ENCODE measurements at regions not wholly inside any gene's neighbourhood (a gene's known extent, or its start where the extent isn't known, plus 50 kb on each side); places are given as distances from the start of the nearest gene placed in this dataset.
A peak's percentile ranks its signal among the peaks of the same experiment; 100 is the strongest.
"Not testable (repeated sequence)": the region's sequence is repeated elsewhere in the genome, so short reads cannot be mapped to it uniquely, and the experiment has no call there.

DNA sequence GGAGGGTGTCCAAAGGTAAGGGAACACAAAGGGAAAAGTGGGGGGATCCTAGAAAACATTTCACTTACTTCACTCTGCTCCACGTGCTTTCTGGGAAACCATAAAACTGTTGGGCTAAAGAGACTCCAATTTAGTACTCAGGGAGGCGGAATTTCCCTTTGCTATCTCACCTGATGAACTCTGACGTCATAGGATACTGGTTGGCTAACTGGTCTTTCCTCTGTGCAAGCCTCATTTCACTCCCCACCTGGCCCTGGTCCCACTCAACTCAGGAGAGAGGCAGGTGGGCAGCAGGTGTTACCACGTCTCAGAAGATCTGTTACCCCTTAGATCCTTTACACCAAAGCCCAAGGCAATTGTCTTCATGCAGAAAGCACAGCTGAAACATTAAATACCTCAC, 51.8 kb upstream of the PMAIP1 start:
- DNase-seq = no peak

DNA sequence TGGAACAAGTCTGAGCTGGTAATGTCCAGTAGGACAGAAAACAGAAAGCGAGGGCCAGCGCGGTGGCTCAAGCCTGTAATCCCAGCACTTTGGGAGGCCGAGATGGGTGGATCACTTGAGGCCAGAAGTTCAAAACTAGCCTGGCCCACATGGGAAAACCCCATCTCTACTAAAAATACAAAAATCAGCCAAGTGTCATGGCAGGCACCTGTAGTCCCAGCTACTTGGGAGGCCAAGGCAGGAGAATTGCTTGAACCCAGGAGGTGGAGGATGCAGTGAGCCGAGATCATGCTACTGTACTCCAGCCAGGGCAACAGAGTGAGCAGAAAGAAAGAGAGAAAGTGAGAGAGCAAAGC, 52.3 kb upstream of the PMAIP1 start:
- not testable (repeated sequence) for DNase-seq

DNA sequence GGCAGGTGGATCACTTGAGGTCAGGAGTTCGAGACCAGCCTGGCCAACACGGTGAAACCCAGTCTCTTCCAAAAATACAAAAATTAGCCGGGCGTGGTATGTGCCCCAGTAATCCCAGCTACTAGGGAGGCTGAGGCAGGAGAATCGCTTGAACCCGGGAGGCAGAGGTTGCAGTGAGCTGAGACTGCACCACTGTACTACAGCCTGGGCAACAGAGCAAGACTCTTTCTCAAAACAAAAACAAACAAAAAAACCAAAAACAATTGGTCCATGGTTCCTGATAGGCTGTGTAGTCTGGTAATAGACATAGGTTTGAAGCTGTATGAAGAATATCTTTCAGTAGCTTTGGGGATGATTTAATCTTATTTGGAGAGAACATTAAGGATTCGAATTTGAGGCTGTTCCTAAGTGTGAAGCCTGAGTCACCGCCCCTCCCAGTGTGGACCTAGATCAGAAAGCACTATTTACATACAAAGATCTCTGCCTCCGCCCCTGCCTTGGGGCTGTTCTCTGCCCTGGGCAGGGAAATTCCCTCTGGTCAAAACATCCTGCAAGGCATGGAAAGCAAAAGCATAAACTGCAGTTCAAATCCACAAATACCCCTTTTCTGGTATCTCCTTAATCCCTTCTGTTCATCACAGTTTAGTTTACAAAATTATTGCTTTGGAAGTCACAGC, 52.8 kb upstream of the PMAIP1 start:
- DNase-seq = no peak

DNA sequence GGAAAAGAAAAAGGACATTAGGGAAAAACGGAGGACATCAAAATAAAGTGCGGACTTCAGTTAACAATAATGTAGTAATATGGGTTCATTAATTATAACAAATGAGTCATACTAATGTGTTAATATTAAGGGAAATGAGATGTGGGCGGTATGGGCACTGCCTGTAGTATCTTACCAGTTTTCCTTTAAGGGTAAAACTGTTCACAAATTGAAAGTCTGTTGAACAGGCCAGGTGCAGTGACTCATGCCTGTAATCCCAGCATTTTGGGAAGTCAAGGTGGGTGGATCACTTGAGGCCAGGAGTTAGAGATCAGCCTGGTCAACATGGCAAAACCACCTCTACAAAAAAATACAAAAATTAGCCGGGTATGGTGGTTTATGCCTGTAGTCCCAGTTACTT, 56.8 kb upstream of the PMAIP1 start:
- DNase-seq = no peak

DNA sequence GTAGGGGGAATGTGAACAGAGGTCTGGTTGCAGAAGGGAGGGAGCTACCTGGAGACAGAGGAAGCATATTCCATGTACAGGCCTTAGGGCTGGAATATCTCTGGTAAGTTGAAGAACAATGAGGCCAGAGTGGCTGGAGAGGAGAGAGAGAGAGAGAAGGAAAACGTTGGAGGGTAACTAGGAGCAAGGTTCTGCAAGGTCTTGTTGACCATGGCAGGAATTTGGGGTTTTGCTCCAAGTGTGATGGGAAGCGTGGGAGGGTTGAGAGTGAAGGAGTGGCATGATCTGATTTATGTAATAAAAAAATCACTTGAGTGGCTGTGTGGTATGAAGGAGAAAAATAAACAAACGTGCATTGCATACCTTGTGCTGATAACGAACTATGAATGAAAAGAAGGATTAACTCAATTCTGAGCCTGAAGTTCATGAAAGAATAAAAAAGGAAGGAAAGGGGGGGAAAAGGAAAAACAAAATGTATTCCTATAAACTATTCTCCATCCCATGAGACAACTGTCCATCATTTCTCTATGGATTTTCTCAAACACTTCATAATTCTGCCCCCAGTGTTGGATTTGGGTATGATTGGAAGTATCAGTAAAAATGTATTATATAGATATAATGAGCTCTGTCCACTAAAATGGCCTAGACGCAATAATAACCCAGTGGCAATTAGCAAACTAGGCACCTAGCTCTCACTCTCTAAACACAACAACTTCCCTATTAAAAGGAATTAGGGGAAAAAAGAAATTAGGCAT, 59.7 kb upstream of the PMAIP1 start:
- DNase-seq = no peak

DNA sequence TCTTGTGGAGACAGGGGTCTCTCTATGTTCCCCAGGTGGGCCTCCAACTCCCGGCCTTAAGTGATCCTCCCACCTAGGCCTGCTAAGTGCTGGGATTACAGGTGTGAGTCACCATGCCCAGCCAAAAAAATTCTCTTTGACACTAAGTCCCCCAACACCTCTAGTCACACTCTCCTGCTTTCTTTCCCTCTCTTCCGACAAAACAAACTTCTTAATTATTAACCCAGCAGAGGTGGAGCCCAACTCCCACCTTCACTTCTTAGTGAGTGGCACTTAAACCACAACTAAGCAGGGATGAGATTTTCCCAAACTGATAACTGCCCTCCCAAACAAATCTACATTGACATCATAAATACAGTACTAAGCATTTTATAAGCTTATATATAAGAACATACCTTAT, 60.5 kb upstream of the PMAIP1 start:
- no peak for DNase-seq

DNA sequence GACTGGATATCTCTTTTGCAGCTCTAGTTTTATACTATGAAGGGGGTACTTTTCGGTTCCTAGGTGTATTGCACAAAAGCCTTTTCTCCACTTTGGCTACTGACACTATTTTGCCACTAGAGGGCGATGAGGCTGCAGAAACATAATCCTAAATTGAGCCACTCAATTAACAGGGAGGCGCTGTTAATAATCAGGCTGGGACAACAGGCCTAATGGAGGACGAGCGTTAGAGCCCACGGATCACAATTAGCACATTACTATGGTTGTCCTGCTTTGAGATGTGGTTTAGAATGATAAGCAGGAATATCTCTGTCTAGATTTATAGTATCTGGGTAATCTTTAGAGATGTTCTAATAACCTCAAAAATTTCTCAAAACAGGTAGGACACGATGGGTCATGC, 62.2 kb upstream of the PMAIP1 start:
- peak; percentile 66 for DNase-seq

GRCh38 chr18:59835605-59836379, 64.0 kb upstream of the PMAIP1 start:
- no peak for DNase-seq

DNA sequence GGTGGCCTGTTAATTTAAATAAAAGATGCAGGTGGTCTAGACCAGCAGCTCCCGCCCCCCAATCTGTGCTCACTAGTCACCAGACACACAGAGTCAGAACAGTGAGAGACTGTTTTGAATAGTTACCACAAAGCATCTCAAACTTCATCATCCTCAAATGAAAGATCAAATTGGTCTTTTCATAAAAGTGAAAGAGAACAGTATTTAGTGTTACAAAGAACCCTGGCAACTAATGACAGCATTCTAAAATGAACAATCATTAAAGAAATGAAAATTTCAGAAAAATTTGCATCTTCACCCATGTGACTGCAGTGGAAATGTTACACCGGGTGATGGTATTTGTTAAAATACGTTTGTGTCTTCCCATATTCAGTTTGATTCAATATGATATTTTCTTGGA, 65.5 kb upstream of the PMAIP1 start:
- DNase-seq = no peak

DNA sequence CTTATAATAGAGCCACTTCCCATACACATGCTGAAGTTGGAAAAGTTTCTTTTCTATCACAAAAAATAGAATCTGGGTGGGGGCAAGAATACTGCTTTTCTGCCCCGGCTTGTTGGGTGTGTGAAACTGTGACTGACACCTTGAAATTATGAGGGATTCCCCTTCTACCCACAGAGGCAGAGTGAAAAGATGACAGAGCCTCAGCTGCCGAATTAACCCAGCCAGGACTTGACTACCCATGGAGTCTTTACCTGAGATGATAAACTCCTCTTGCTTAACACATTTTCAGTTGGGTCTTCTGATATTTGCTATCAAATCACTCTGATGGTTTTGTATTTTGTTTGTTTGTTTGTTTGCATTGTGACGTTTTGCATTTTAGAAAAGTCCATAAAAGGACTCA, 66.0 kb upstream of the PMAIP1 start:
- no peak for DNase-seq

DNA sequence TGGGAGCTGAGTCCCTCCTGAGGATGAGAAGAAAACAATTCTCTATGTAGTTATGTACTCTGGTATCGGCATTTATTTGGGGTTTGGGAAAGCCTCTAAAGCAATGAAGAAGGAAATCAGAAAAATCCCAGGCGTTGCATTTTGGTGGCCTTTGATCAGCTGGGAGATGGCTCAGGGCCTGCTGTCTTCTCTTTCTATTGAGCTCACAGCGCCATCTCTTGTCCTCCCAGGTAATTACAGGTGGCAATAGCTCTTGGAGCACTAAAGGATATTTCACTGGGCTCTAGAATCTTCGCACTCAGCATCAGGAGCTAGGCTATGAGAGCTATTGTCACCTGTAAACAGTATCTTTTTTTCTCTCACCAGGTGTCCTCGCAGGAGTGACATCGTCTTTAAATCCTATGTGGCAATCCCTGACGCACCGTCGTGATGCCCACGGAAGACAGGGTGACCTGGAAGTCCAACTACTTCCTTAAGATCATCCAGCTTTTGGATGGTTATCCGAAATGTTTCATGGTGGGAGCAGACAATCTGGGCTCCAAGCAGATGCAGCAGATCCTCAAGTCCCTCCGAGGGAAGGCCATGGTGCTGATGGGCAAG, 76.1 kb upstream of the PMAIP1 start:
- DNase-seq = no peak

GRCh38 chr18:59822612-59823550, 76.9 kb upstream of the PMAIP1 start:
- DNase-seq = no peak

GRCh38 chr18:59821983-59822382, 77.8 kb upstream of the PMAIP1 start:
- no peak for DNase-seq

DNA sequence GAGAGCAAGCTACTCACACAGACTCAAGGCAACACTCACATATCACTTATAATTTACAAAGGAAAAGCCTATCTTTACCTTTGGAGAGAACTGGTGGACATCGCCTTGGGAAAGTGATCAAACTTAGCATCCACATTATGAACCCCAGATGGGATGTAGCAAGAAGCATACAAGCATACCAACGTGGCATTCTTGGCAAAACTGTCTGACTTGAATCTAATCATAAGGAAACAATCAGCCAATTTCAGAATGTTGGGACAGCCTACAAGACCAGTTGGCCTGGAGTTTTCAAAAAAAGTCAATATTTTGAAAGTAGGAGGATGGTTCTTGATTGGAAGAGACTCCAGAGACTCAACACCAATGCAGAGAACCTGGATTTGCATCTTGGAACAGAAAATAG, 79.1 kb upstream of the PMAIP1 start:
- DNase-seq = no peak

GRCh38 chr18:59818769-59819168, 81.0 kb upstream of the PMAIP1 start:
- no peak for DNase-seq

- DNase-seq = no peak
Observed at GRCh38 chr18:59814891-59815290, 84.9 kb upstream of the PMAIP1 start.

DNA sequence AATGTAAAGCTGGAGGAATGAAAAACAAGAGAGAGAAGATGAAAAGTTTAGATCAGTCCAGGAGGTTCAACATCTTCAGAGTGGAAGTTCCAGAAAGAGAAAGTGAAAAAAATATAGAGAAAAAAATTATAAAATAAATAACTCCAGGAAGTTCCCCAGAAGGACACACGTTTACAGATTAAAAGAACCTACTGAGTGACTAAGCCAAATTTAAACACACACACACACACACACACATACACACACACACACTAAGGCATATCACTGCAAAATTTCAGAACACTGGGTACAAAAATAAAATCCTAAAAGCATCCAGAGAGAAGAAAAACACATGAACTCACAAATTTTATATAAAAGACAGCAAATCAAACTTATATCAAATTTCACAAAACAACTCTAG, 85.9 kb upstream of the PMAIP1 start:
- no peak for DNase-seq

GRCh38 chr18:59810735-59811520, 88.9 kb upstream of the PMAIP1 start:
- no peak for DNase-seq

GRCh38 chr18:59810183-59810582, 89.6 kb upstream of the PMAIP1 start:
- no peak for DNase-seq

- DNase-seq = no peak
Observed at GRCh38 chr18:59802031-59802430, 97.8 kb upstream of the PMAIP1 start.

DNA sequence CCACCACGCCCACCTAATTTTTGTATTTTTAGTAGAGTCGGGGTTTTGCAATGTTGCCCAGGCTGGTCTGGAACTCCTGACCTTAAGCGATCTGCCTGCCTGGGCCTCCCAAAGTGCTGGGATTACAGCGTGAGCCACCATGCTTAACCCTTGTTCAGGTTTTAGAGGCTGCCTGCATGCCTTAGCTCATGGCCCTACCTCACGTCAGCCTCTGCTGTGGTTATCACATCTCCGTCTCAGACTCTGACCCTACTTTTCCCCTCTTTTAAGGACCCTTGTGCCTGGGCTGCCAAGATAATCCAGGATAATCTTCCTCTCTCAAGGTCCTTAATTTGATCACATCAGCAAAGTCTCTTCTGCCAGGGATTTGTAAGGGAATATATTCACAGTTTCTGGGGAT, 98.2 kb upstream of the PMAIP1 start:
- no peak for DNase-seq

DNA sequence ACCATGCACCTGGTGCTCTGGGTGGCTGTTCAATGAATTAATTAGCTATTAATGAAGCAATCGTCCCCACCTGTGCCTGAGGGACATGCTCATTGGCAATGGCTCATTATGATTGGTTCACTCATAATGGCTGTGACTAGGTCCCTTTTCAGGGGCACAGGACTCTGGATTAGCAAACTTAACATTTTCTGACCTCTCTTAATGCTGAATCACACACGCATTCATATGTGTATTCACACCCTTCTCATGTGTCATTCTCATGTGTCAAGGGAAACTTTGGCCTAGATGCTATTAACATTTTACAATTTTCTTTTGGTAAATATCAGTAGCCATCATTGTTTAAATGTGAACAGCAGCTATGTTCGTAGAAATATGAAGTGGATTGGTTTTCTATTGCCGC, 98.9 kb upstream of the PMAIP1 start:
- no peak for DNase-seq

Measured in NCI-H446 treated with DMSO at 0.1 percent for 48 hours (cell line).